SKM-1 (cell line): ENCODE measurements at regions not wholly inside any gene's neighbourhood (a gene's known extent, or its start where the extent isn't known, plus 50 kb on each side); places are given as distances from the start of the nearest gene placed in this dataset.

ENCODE experiments used
- DNase-seq: peaks from one replicate; lab custom pipeline; 2025; ENCODE audit not compliant: unreplicated experiment; lab: John Stamatoyannopoulos, UW

GRCh38 chr2:236712961-236713673 lies 143.5 kb downstream of the ACKR3 start:
- DNase-seq: no peak

- DNase-seq: no peak
Measured at GRCh38 chr2:236714080-236714479, 144.5 kb downstream of the ACKR3 start.

GRCh38 chr2:236715077-236715476 lies 145.5 kb downstream of the ACKR3 start:
- no peak for DNase-seq

- DNase-seq: no peak
Measured at GRCh38 chr2:236715491-236715961, 145.9 kb downstream of the ACKR3 start.

GRCh38 chr2:236717120-236717519 lies 147.5 kb downstream of the ACKR3 start:
- DNase-seq: no peak

GRCh38 chr2:236717729-236718128 lies 148.1 kb downstream of the ACKR3 start:
- DNase-seq: no peak

- DNase-seq: no peak
Measured at GRCh38 chr2:236718207-236718992, 148.8 kb downstream of the ACKR3 start.

- no peak for DNase-seq
Measured at GRCh38 chr2:236719192-236719635, 149.6 kb downstream of the ACKR3 start.

GRCh38 chr2:236720974-236721540 lies 151.4 kb downstream of the ACKR3 start:
- DNase-seq: no peak

GRCh38 chr2:236724200-236724599 lies 154.6 kb downstream of the ACKR3 start:
- DNase-seq: no peak

GRCh38 chr2:236726701-236727450 lies 157.3 kb downstream of the ACKR3 start:
- no peak for DNase-seq

- no peak for DNase-seq
Measured at GRCh38 chr2:236728916-236729670, 159.5 kb downstream of the ACKR3 start.

GRCh38 chr2:236730393-236730792 lies 160.8 kb downstream of the ACKR3 start:
- no peak for DNase-seq

- DNase-seq: no peak
Measured at GRCh38 chr2:236731767-236732580, 162.3 kb downstream of the ACKR3 start.

- no peak for DNase-seq
Measured at GRCh38 chr2:236733156-236733555, 163.5 kb downstream of the ACKR3 start.

- no peak for DNase-seq
Measured at GRCh38 chr2:236735825-236736238, 166.2 kb downstream of the ACKR3 start.

- DNase-seq: no peak
Measured at GRCh38 chr2:236738030-236738429, 168.4 kb downstream of the ACKR3 start.

- DNase-seq: no peak
Measured at GRCh38 chr2:236738896-236739295, 169.3 kb downstream of the ACKR3 start.

- no peak for DNase-seq
Measured at GRCh38 chr2:236739663-236740062, 170.0 kb downstream of the ACKR3 start.

GRCh38 chr2:236740506-236740905 lies 170.9 kb downstream of the ACKR3 start:
- DNase-seq: no peak
